ENCODE measurements at regions not wholly inside any gene's neighbourhood (a gene's known extent, or its start where the extent isn't known, plus 50 kb on each side); places are given as distances from the start of the nearest gene placed in this dataset.

GRCh38 chr15:58324533-58324932 is 107.3 kb upstream of the LIPC start:
- TF ChIP-seq, protein P1, sequence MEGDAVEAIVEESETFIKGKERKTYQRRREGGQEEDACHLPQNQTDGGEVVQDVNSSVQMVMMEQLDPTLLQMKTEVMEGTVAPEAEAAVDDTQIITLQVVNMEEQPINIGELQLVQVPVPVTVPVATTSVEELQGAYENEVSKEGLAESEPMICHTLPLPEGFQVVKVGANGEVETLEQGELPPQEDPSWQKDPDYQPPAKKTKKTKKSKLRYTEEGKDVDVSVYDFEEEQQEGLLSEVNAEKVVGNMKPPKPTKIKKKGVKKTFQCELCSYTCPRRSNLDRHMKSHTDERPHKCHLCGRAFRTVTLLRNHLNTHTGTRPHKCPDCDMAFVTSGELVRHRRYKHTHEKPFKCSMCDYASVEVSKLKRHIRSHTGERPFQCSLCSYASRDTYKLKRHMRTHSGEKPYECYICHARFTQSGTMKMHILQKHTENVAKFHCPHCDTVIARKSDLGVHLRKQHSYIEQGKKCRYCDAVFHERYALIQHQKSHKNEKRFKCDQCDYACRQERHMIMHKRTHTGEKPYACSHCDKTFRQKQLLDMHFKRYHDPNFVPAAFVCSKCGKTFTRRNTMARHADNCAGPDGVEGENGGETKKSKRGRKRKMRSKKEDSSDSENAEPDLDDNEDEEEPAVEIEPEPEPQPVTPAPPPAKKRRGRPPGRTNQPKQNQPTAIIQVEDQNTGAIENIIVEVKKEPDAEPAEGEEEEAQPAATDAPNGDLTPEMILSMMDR (IDR thresholded peaks at IDR 0.05; ENCODE audit: insufficient read depth, missing control alignments) = no peak
- FAIRE-seq (no peak), DNase-seq (ENCODE audit: insufficient read length, low spot score) (no peak)

DNA sequence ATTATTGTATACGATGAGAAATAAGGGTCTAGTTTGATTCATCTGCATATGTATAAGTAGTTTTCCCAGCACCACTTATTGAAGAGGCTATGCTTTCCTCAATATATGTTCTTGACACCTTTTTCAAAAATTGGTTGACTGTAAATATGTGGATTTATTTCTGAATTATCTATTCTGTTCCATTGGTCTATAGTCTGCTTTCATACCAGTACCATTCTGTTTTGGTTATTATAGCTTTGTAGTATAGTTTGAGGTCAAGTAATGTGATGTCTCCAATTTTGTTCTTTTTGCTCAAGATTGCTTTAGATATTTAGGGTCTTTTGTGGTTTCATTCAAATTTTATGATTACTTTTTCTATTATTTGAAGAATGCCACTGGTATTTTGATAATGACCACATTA is 103.8 kb upstream of the LIPC start:
- TF ChIP-seq, protein P1 (IDR thresholded peaks at IDR 0.05; ENCODE audit: insufficient read depth, missing control alignments) = no peak
- DNase-seq (ENCODE audit: insufficient read length, low spot score) (no peak), FAIRE-seq (no peak)

DNA sequence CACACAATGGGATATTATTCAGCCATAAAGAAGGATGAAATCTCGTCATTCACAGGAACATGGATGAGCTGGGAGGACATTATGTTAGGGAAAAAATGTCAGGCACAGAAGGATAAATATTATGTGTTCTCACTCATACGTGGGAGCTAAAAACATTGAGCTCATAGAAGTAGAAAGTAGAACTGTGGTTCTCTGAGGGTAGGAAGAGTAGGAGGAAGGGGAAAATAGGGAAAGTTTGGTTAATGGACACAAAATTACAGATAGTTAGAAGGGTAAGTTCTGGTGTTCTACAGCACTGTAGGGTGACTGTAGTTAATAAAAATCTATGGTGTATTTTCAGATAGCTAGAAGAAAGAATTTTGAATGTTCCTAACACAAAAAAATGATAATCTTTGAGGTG is 102.6 kb upstream of the LIPC start:
- FAIRE-seq = no peak
- no peak for DNase-seq (ENCODE audit: insufficient read length, low spot score)
- TF ChIP-seq, protein P1 (IDR thresholded peaks at IDR 0.05; ENCODE audit: insufficient read depth, missing control alignments) = no peak

- DNase-seq (ENCODE audit: insufficient read length, low spot score) (no peak), FAIRE-seq (no peak)
- TF ChIP-seq, protein P1 (IDR thresholded peaks at IDR 0.05; ENCODE audit: insufficient read depth, missing control alignments) = no peak
These were observed 101.8 kb upstream of the LIPC start for GRCh38 chr15:58329781-58330671.

GRCh38 chr15:58330741-58331559 is 100.8 kb upstream of the LIPC start:
- TF ChIP-seq, protein P1 (IDR thresholded peaks at IDR 0.05; ENCODE audit: insufficient read depth, missing control alignments) = no peak
- FAIRE-seq = no peak
- DNase-seq (ENCODE audit: insufficient read length, low spot score) = no peak

- DNase-seq (ENCODE audit: insufficient read length, low spot score) (no peak), FAIRE-seq (no peak)
- TF ChIP-seq, protein P1 (IDR thresholded peaks at IDR 0.05; ENCODE audit: insufficient read depth, missing control alignments) = no peak
These were observed 100.3 kb upstream of the LIPC start for GRCh38 chr15:58331560-58331912.

Measured in D721Med (cell line).